ENCODE measurements at regions not wholly inside any gene's neighbourhood (a gene's known extent, or its start where the extent isn't known, plus 50 kb on each side); places are given as distances from the start of the nearest gene placed in this dataset.

DNA sequence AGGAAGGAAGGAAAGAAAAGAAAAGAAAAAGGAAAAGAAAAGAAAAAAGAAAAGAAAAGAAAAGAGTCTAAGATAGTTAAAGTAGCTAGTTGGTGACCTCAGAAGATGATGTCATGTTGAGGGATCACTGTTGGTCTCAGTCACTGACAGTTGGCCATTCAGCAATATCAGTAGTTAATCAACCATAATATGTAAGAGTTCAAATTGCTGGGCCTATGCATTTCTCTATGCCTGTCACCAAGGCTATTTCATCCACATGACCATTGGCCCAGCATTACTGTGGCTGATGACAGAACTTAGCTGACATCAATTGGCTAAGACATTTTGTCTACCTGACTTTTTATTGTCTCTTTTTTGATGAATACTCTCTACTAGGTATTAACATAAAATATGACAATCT is 435.5 kb upstream of the CRIM1 start:
- H3K36me3 Mint-ChIP-seq (ENCODE audit: low read depth), result no peaks in the 10 kb centered on the region
- peaks cover 3% of the 10 kb centered on the region for H3K27me3 Mint-ChIP-seq (ENCODE audit: low read depth, poor library complexity)
- no peaks in the 10 kb centered on the region for H3K4me1 Mint-ChIP-seq
- TF ChIP-seq, protein P1, sequence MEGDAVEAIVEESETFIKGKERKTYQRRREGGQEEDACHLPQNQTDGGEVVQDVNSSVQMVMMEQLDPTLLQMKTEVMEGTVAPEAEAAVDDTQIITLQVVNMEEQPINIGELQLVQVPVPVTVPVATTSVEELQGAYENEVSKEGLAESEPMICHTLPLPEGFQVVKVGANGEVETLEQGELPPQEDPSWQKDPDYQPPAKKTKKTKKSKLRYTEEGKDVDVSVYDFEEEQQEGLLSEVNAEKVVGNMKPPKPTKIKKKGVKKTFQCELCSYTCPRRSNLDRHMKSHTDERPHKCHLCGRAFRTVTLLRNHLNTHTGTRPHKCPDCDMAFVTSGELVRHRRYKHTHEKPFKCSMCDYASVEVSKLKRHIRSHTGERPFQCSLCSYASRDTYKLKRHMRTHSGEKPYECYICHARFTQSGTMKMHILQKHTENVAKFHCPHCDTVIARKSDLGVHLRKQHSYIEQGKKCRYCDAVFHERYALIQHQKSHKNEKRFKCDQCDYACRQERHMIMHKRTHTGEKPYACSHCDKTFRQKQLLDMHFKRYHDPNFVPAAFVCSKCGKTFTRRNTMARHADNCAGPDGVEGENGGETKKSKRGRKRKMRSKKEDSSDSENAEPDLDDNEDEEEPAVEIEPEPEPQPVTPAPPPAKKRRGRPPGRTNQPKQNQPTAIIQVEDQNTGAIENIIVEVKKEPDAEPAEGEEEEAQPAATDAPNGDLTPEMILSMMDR (IDR thresholded peaks at IDR 0.05), result no peak
- no peak overlapping the region for H3K4me3 Mint-ChIP-seq
- no peaks in the 10 kb centered on the region for H3K9me3 Mint-ChIP-seq
- no peak for DNase-seq
- no peak overlapping the region for H3K27ac Mint-ChIP-seq

DNA sequence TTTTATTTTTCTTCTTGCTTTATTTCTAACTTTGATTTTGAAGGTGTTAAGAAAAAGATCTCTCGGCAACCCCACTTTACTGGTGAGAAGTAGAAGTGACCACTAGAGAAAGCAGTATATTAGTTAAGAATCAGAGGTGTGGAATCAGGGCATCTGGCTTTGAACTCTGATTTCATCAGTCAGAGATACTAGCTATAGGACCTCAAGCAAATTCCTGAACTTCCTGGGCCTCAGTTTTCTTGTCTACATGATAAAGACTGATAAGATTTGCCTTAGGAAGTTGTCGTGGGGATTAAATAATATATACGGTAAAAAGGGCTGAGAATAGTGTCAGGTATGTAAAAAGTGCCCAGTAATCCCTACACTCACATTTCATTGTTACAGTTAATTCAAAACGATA is 440.3 kb upstream of the CRIM1 start:
- Mint-ChIP-seq H3K4me1 (no peaks in the 10 kb centered on the region), H3K4me3 (no peak overlapping the region), H3K27ac (no peak overlapping the region), H3K36me3 (ENCODE audit: low read depth) (no peaks in the 10 kb centered on the region), H3K27me3 (ENCODE audit: low read depth, poor library complexity) (peaks cover 3% of the 10 kb centered on the region), H3K9me3 (no peaks in the 10 kb centered on the region)
- no peak for DNase-seq
- TF ChIP-seq, protein P1 (IDR thresholded peaks at IDR 0.05), result no peak

DNA sequence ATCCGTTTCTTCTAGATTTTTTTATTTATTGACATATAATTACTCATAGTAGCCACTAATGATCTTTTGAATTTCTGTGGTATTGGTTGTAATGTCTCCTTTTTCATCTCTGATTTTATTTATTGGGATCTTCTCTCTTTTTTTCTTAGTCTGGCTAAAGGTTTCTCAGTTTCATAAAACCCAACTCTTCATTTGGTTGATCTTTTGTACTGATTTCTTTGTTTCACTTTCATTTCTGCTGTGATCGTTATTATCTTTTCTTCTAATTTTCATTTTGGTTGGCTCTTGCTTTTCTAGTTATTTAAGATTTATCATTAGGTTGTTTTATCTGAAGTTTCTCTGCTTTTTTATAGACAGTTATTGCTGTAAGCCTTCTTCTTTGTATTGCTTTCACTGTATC is 463.6 kb upstream of the CRIM1 start:
- no peak for DNase-seq
- Mint-ChIP-seq H3K36me3 (ENCODE audit: low read depth) (no peaks in the 10 kb centered on the region), H3K9me3 (peaks cover 4% of the 10 kb centered on the region), H3K27me3 (ENCODE audit: low read depth, poor library complexity) (peaks cover 2% of the 10 kb centered on the region), H3K4me3 (no peak overlapping the region), H3K4me1 (no peaks in the 10 kb centered on the region), H3K27ac (no peak overlapping the region)
- TF ChIP-seq, protein P1 (IDR thresholded peaks at IDR 0.05), result no peak

DNA sequence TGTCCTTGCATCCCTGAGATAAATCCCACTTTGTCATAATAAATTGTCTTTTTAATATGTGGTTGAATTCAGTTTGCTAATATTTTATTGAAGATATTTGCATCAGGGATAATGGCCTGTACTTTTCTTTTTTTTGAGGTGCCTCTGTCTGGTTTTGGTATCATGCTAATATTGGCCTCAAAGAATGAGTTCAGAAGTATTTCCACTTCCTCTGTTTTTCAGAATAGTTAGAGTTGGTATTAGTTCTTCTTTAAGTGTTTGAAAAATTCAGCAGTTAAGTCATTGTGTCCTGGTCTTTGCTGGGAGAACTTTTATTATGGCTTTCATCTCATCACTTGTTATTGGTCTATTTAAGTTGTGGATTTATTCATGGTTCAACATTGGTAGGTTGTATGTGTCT is 464.1 kb upstream of the CRIM1 start:
- DNase-seq, result no peak
- H3K4me1 Mint-ChIP-seq, result no peaks in the 10 kb centered on the region
- H3K27ac Mint-ChIP-seq, result no peak overlapping the region
- TF ChIP-seq, protein P1 (IDR thresholded peaks at IDR 0.05), result no peak
- no peaks in the 10 kb centered on the region for H3K36me3 Mint-ChIP-seq (ENCODE audit: low read depth)
- peaks cover 4% of the 10 kb centered on the region for H3K9me3 Mint-ChIP-seq
- no peak overlapping the region for H3K4me3 Mint-ChIP-seq
- peaks cover 2% of the 10 kb centered on the region for H3K27me3 Mint-ChIP-seq (ENCODE audit: low read depth, poor library complexity)

DNA sequence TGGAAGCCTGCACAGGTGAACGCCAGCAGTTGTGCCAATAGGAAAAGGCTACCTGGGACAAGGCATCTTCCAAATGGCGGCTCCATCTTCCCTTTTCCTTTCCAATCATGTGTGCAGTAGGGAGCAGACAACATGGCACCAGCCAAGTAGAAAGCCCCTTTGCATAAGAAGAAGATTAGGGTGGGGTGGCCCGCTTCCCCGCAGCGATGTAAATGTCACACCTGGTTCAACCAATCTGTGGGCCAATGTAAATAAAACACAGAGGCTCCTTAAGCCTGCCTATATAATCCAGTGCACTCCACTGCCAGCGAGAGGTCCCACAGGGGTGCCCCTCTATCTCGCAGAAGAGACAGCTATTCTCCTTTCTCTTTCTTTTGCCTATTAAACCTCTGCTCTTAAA is 468.4 kb upstream of the CRIM1 start:
- TF ChIP-seq, protein P1 (IDR thresholded peaks at IDR 0.05), result no peak
- Mint-ChIP-seq H3K4me3 (no peak overlapping the region), H3K36me3 (ENCODE audit: low read depth) (no peaks in the 10 kb centered on the region), H3K4me1 (no peaks in the 10 kb centered on the region), H3K27ac (no peak overlapping the region), H3K9me3 (peaks cover 4% of the 10 kb centered on the region), H3K27me3 (ENCODE audit: low read depth, poor library complexity) (no peaks in the 10 kb centered on the region)
- no peak for DNase-seq

DNA sequence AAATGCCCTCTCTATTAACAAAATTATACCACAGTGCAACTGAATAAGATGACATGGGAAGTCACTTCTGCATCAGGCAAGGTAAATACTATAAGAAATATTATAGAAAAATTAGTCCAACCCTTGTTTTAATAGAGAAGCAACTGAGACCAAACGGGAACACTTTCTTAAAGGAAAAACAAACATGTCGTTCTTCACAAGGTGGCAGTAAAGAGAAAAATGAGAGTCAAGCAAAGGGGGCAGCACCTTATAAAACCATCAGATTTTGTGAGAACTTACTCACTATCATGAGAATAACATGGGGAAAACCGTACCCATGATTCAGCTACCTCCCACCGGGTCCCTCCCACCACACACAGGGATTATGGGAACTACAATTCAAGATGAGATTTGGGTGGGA is 481.7 kb upstream of the CRIM1 start:
- no peak for DNase-seq
- Mint-ChIP-seq H3K9me3 (no peaks in the 10 kb centered on the region), H3K36me3 (ENCODE audit: low read depth) (no peaks in the 10 kb centered on the region), H3K4me1 (peaks cover 16% of the 10 kb centered on the region), H3K4me3 (no peak overlapping the region), H3K27ac (no peak overlapping the region), H3K27me3 (ENCODE audit: low read depth, poor library complexity) (no peaks in the 10 kb centered on the region)
- TF ChIP-seq, protein P1 (IDR thresholded peaks at IDR 0.05), result no peak

Measured in nephron progenitor cell (in vitro differentiated cells).